AG04450 (cell line): ENCODE measurements at regions not wholly inside any gene's neighbourhood (a gene's known extent, or its start where the extent isn't known, plus 50 kb on each side); places are given as distances from the start of the nearest gene placed in this dataset.

Source experiments
- CTCF ChIA-PET: fragments of 300-600, 350-600 bp; formaldehyde crosslinking; extraction: SDS; loops from one replicate; lab custom pipeline; 2022; ENCODE audit warnings: antibody characterized with exemption, inconsistent platforms; lab: Charles Lee
- POLR2A ChIA-PET: fragments of 350-600 bp; formaldehyde crosslinking; extraction: SDS; loops from one replicate; lab custom pipeline; 2021; ENCODE audit warnings: antibody characterized with exemption, inconsistent platforms; lab: Yijun Ruan, JAX
- DNase-seq: peaks from one replicate; pipeline ENCODE4 v3.0.0-alpha.2; 2011; ENCODE audit warnings: low read depth, low spot score
- H3K27ac ChIP-seq: one replicate; pipeline ENCODE4 v1.5.1; 2012; ENCODE audit warnings: low read depth, low read length, control low read depth
- H3K27me3 ChIP-seq: one replicate; pipeline ENCODE4 v1.6.0; 2012; ENCODE audit warnings: low read length; ENCODE audit not compliant: control insufficient read depth, insufficient read depth
- H3K4me3 ChIP-seq: 2 replicates; pipeline ENCODE4 v1.5.1; 2011; ENCODE audit warnings: mild to moderate bottlenecking, low read depth, low read length, control low read depth
- H3K9me3 ChIP-seq: 2 replicates; pipeline ENCODE4 v1.5.1; 2012; ENCODE audit warnings: low read length; ENCODE audit not compliant: control insufficient read depth, insufficient read depth
- TF ChIP-seq, protein P1 (sequence below): IDR thresholded peaks from 2 replicates; pipeline ENCODE4 v1.5.1; 2011; ENCODE audit warnings: low read depth, low read length, control low read depth, inconsistent platforms

DNA sequence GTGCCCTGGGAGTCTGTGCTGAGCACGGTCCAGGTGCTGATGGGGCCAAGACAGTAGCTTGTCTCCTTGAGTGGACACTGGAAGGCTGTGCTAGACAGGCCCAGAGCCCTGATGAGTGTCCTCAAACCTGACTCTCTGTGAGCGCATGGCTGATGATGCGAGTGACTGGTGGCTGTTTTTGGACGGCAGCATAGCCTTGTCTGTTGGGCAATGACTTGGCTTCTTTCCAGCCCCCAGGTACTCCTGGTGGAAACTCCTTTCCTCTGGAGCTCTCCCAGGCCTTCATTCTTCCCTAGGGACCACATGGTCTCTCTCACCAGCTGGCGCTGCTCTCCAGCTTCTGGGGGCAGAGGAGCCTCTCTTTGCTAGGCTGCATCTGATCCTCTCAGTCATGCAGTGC lies 207.6 kb upstream of the SMIM21 start:
- no peaks in the 10 kb centered on the region; the same call in 1 of the 2 replicates for H3K9me3 ChIP-seq
- ChIA-PET CTCF (no interaction called here), POLR2A (no interaction called here)
- no peak overlapping the region for H3K4me3 ChIP-seq
- TF ChIP-seq, protein P1, sequence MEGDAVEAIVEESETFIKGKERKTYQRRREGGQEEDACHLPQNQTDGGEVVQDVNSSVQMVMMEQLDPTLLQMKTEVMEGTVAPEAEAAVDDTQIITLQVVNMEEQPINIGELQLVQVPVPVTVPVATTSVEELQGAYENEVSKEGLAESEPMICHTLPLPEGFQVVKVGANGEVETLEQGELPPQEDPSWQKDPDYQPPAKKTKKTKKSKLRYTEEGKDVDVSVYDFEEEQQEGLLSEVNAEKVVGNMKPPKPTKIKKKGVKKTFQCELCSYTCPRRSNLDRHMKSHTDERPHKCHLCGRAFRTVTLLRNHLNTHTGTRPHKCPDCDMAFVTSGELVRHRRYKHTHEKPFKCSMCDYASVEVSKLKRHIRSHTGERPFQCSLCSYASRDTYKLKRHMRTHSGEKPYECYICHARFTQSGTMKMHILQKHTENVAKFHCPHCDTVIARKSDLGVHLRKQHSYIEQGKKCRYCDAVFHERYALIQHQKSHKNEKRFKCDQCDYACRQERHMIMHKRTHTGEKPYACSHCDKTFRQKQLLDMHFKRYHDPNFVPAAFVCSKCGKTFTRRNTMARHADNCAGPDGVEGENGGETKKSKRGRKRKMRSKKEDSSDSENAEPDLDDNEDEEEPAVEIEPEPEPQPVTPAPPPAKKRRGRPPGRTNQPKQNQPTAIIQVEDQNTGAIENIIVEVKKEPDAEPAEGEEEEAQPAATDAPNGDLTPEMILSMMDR: no peak
- no peaks in the 10 kb centered on the region for H3K27me3 ChIP-seq
- no peak for DNase-seq
- peak overlapping the region; percentile 2 for H3K27ac ChIP-seq

DNA sequence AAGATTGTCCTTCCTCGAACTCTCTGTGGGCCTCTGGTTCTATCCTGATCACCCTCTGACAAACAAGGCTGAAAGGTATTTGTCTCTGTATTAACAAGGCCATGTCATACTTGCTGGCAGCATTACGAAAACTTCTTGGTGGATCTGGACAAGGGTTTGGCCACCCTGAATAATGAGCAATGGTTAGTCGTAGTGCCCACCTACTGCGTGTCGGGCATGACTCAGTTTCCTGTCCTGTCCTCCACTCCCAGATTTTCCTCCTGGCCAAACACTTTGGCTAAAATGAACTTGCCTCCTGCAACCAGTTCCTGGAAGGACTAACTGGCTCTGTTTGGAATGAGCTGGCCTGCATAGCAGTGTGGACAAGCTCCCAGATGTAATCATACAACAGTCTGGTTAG lies 198.5 kb upstream of the SMIM21 start:
- peaks cover 19% of the 10 kb centered on the region; the same call in 1 of the 2 replicates for H3K9me3 ChIP-seq
- DNase-seq: no peak
- POLR2A ChIA-PET: no interaction called here
- H3K4me3 ChIP-seq: no peak overlapping the region
- no peaks in the 10 kb centered on the region for H3K27me3 ChIP-seq
- CTCF ChIA-PET: no interaction called here
- TF ChIP-seq, protein P1: no peak
- H3K27ac ChIP-seq: no peak overlapping the region

DNA sequence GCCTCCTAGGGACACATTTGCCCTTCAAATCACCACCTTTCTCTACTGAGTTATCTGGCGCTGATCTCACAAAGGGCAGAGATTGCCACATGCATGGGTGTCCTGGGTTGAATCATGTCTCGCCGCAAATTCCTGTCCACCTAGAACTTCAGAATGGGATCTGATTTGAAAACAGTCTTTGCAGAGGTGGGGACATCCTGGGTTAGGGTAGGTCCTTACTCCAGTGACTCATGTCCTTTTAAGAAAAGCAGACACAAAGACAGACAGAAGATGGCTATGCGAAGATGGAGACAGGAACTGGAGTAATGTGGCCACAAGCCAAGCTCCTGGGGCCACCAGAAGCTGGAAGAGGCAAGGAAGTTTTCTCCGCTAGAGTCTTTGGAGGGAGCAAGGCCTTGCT lies 197.4 kb upstream of the SMIM21 start:
- ChIA-PET CTCF (no interaction called here), POLR2A (no interaction called here)
- DNase-seq: no peak
- TF ChIP-seq, protein P1: no peak
- Histone ChIP-seq H3K27ac (no peak overlapping the region), H3K9me3 (peaks cover 21% of the 10 kb centered on the region; the same call in 1 of the 2 replicates), H3K27me3 (no peaks in the 10 kb centered on the region), H3K4me3 (no peak overlapping the region)

DNA sequence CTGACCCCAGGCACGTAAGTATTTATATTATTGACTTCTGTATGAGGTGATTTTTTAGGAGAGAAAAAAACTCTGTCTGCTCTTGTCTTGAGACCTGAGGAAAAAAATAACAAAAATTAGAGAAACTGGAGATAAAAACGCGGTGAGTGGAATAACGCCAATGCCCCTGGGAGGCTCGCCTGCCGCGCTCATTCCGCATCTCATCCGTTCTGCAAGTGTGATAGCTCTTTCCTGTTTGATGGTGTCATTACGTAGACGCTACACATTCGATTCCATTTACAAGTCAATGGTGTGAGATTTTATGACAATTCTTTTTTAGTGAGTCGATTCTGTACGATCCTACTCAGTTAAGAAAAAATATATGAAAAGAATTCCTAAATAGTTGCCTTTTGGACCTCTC lies 194.3 kb upstream of the SMIM21 start:
- Histone ChIP-seq H3K27ac (no peak overlapping the region), H3K4me3 (no peak overlapping the region), H3K27me3 (no peaks in the 10 kb centered on the region), H3K9me3 (peaks cover 21% of the 10 kb centered on the region; the same call in 1 of the 2 replicates)
- TF ChIP-seq, protein P1: no peak
- no peak for DNase-seq
- CTCF ChIA-PET: no interaction called here
- POLR2A ChIA-PET: interaction anchor here (0.5 kb wide), 1 partner anchor 51 kb away, joined by 5 read pairs; no protein-coding TSS in a partner anchor

DNA sequence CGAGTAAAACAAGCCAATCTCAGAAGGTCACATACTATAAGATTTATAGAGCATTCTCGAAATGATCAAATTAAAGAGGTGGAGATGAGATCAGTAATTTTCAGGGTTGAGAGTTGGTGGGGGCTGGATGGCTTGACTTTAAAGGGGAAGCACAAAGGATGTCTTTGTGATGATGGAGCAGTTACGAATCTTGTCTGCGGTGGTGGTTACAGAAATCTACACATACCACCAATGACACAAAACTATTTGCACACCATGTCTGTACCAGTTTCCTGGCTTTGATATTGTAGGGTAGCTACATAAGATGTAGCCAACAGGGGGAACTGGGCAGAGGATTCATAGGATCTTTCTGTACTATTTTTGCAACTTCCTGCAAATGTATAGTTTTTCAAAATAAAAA lies 190.6 kb upstream of the SMIM21 start:
- CTCF ChIA-PET: no interaction called here
- Histone ChIP-seq H3K9me3 (peaks cover 14% of the 10 kb centered on the region; the same call in 1 of the 2 replicates), H3K4me3 (no peak overlapping the region), H3K27me3 (no peaks in the 10 kb centered on the region), H3K27ac (no peak overlapping the region)
- POLR2A ChIA-PET: no interaction called here
- DNase-seq: no peak
- TF ChIP-seq, protein P1: no peak
